T-helper 22 cell (primary cell): ENCODE measurements at regions not wholly inside any gene's neighbourhood (a gene's known extent, or its start where the extent isn't known, plus 50 kb on each side); places are given as distances from the start of the nearest gene placed in this dataset.

ENCODE experiments used
- DNase-seq: peaks from one replicate; pipeline ENCODE4 v3.0.0-alpha.2; 2020; ENCODE audit warnings: low read depth

DNA sequence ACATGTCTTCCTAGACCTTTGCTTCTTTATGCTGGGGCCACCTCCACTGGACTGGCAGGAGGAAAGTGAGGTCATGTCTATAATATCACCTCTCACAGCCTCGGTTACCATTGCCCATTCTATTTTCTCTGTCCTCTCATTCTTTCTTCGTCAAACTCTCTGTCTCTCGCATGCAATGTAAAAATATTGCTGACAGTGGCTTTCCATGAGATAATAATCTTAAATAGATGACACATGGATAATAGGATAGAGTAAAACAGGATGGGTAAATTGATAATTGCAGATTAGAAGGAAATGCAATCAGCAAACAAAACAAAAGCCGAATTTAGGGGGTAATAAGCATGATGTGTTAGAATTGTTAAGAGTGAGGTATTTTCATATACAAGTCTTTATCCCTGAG, 215.7 kb upstream of the PARD3B start:
- no peak for DNase-seq

DNA sequence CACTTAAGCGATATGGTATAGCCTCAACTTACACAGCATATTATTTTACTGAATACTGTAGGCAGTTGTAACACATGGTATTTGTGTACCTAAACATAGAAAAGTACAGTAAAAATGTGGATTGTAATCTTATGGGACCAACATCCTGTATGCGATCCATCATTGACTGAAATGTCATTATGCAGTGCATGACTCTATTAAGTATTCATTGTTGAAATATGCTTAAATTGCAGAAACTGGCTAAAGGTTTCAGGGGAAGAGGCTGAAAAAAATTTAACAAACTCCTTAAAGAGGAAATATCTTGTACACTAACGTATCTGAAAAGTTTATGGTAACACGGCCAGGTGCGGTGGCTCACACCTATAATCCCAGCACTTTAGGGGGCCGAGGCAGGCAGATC, 214.1 kb upstream of the PARD3B start:
- no peak for DNase-seq

DNA sequence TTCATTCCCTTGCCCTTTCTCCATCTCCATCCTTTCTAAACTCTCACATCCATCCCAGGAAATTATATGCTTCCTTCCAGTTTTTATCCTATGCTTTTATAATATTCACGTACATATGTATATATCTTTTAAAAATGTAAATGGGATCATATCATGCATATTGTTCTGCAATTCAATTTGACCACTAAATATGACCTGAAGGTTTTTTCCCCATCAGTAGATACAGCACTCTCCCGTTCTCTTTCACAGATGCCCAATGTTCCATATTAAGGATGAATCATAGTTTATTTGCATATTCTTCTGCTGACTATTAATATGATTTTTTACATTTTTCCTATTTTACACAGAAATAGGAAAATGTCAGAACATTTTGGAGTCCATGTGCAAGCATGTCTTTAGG, 213.3 kb upstream of the PARD3B start:
- DNase-seq: no peak

DNA sequence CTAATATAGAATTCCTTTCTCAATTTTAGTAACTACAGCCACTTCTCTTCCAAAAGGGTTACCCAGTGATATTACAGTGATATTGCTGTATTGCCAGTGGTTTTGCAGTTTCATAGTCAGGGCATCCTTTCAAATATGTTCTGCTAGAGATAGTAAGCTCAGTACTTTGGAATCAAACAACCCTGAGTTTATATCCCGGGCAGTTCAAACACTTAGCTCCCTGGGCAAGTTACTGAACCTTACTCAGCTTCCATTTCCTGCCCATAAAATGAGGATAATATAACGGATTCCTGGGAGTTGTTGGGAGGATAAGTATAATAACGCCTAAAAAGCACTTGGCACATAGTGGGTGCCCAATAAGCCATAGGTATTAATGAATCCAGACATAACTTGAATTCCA, 212.6 kb upstream of the PARD3B start:
- no peak for DNase-seq

DNA sequence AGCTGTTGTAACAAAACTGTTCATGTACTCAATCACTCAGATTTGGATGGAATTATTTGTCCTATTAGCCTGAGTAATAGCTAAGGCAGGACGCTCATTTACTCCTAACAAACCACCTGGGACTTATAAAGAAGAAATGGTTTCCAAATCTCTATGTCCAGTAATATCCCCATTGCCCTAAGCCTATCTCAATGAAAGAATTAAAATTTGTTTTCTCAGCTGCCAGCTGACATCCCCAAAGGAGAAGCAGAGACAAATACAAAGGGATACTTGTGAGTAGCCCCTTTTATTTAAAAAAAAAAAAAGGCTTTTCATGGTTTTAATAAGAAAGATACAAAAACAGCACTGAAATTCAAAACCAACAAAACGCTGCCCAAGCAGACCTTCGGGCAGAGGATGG, 211.4 kb upstream of the PARD3B start:
- DNase-seq: no peak

DNA sequence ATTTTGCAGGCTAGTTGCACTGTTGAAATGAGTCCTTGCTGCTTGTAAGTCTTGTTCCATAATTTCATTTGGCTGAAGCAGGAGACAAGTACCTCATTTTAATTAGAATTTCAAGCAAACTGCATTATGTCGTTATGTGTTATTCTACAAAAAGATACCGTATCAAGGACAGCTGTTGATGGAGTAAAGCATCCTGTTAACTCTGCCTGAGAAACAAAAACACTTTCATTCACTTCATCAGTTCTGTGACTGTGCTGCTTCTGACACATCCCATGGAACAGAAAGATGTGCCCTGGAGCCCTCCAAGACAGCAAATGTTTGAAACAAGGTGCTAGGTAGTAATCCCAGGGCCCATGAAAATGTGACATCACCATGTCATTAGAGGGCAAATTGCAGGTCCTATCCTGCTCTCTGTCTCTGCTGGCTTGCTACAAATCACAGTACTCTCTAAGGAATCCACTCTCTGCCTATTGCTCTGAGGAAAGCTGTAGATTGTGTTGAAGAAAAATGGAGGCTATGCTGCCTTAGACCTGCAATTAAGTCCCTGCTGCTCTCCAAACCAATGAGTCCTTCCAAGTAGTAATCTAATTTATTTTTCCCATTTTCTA, 209.7 kb upstream of the PARD3B start:
- DNase-seq: no peak

DNA sequence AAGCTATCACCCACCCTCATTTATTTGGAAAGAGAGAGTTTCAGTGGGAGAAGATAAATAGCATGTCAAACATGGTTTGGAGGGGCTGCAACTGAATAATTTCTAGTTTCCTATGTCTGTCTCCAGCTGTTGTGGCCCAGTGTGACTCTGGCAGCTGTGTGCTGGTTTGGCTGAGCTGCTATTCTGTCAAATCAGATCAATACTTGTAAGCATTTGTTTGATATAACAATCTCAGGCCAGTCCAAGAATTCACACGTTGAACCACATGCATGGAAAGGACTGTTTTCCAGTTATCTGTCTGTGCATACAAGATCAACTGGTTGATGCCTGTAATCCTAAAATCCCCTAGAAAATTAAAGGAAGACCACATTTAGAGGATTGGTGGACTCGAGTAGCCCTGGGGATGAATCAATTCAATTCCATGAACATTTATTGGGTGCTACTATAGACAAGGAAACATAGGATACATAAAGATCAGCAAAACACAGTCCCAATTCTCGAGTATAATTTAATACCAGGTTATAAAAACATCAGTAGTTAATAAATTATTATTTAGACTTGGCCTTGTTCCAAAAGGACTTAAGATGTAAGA, 209.0 kb upstream of the PARD3B start:
- no peak for DNase-seq

DNA sequence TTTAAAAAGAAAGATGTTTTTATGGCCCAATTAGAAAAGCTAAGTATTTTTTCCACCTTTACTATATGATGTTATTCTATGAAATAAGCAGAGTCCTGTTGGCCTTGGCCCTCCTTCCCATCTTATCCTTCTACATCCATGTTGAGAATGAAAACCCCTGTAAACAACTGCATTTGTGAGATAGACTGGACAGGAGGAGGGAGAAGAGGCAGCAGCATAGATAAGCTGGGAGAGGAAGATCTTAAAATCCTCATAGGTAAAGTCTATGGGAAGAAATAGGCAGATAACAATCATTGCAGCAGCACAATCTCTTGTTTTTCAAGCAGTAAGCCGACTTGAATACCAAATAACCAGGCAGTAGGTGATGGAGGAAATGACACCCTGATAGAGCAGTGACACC, 207.6 kb upstream of the PARD3B start:
- no peak for DNase-seq

DNA sequence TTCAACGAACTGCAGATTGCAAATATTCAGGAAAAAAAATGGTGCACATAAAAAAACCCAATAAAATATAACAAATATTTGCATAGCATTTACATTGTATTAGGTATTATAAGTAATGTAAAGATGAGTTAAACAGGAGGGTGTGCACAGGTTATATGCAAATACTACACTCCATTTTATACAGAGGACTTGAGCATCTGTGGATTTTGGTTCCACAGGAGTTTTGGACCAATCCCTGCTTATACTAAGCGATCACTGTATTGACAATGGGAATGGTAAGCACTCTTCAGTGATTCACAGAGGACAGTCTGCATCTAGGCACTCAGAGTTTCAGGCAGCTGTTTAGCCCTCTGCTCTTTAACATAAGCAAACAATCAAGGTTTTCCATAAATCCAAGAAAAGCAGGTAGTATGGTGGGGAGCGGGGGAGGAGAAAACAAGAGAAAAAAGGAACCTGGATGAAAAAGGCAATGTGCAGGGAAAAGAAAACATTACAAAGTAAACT, 206.0 kb upstream of the PARD3B start:
- no peak for DNase-seq

DNA sequence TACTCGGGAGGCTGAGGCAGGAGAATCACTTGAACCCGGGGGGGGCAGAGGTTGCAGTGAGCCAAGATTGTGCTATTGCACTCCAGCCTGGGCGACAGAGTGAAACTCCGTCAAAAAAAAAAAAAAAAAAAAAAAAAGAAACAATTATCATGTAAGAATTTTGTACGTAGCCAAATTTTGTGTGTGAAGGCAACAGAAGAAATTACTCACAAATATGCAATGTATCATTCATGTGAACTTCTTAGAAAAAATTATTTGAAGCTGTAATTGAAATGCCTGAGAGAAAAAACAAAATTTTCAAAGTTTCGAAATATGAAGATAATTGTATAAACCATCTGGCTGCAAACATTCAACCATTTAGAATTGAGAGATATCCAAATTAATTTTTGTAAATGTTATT, 204.8 kb upstream of the PARD3B start:
- no peak for DNase-seq

DNA sequence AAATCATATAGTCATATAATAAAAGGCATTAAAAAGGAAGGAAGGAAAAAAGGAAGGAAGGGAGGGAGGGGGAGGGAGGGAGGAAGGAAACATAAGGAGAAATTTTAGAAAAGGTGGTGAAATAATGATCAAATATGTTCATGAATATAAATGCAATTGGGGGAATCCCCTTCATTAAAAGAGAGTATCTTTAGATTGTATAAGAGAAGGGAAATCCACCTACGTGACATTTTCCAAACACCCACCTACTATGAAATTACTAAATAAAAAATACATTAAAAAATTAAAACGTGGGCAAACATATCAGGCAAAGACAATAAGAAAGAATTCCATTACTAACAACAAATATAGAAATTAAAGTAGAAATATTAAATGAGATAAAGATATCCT, 203.4 kb upstream of the PARD3B start:
- no peak for DNase-seq

DNA sequence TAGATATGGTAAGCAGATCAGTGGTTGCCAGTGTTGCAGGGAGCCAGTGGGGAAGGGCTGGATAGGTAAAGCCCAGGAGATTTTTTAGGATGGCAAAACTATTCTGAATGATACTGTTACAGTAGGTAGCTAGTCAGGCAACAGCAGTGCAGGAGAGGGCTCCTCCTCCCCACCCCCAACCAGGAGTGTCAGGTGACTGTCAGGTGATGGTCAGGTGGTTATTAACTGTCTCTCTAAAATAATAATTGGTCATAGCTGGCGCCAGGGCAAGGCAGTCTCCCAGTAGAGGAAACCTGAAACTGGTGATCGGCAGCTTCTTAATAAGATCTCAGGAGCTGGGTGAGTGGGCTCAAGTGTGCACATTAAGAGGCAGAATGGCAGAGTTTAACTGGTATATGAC, 201.6 kb upstream of the PARD3B start:
- no peak for DNase-seq

DNA sequence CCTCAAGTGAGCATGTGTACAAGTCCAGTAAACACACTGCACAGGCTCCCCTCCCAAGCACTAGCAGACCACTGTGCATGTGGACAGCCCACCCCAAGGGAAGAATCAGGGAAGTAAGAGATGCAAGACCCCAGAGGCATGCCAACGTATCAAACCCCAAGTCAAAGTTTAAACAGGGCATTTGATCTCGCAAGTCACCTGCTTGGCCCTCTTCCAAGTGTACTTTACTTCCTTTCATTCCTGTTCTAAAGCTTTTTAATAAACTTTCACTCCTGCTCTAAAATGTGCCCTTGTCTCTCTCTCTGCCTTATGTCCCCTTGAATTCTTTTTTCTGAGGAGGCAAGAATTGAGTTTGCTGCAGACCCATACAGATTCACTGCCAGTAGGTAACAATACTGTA, 201.2 kb upstream of the PARD3B start:
- no peak for DNase-seq

DNA sequence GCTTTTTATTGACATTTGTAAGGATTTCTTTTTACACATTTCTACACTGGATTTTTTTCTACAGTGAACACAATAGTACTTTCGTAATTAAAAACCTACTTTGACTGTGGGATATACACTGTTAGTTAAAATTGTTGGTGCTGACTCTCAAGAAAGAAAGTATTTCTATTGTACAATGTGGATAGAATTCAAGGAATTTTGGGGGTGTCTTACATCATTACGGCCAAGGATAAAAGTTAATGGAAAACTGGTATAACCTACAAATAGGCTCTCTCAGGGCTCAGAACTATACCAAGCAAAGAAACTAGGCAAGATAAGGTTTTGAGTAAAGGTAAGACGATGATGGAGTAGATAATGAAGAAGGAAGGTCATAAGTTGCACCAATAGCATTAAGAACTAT, 198.4 kb upstream of the PARD3B start:
- DNase-seq: no peak

DNA sequence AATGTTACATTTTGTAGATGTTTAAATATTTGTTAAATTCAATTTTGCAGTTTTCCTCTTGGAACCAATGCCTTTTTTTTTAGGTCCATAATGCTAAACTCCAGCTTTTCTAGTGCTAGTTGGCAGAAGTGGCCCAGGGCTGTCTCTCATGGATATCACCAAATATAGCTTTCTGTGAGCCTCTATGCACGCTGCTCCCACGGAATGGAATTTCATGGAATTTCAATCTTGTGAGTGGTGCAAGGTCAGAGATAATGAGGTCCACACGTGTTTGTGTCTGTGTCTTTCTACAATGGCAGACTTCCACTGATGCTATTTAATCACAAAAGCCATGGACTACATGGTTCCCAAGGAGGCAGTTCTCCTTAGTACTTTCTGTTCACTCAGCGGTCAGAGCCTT, 191.5 kb upstream of the PARD3B start:
- no peak for DNase-seq

DNA sequence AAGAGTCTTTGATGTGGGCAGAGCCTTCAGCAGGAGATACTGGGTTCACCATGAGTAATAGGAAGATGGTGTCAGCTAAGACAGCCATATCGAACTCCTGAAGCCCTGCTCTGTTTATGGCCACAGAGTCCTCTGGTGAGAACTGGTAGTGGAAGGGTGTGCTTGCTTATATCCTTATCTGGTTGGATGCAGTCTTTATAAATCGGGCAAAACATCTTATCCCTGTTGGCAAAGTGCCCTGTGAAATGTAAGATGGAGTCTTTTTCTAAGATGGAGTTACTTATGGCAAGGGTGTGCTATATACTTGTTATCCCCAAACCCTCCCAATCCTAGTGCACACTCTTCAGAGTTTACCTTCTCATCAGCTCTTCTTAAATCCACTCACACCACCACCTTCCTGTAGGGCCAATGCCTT, 190.8 kb upstream of the PARD3B start:
- DNase-seq: no peak

DNA sequence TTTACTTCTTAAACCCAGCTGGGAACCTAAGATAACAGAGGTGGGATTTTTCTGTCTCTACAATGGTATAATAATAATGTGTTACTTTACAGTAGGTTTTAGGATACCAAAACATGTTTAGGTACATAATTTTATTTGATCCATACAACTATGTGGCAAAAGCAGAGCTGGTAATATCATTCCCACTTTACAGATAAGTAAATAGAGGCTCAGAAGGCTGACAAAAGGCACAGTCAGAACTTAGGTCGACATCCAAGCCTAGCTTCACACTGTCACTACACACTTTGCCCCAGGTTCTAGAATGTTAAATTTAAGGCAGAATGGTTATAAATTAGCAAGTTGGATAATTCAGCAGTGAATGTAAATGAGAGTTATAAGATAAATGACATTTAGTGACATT, 189.6 kb upstream of the PARD3B start:
- no peak for DNase-seq

DNA sequence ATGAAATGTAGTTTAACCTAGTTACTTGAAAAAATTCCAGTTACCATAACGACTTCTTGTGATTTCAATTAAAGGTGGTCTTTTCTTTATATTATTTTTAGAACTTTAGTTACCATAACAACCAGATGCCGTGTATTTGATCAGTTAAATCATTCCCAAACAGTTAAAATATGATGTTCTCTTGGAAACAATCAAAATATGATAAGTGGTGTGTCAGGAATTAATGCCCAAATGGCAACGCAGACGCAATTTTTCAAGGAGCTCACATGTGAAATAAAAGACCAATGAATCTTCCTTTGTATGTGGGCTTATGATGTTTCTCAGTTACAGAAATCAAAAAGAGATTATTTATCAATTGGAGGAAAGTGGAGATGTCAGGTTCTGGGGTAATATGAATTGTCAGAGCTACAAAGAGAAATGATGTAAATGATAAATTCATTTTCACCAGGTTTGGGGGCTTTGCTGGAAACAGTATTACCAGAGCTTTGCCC, 189.1 kb upstream of the PARD3B start:
- no peak for DNase-seq

DNA sequence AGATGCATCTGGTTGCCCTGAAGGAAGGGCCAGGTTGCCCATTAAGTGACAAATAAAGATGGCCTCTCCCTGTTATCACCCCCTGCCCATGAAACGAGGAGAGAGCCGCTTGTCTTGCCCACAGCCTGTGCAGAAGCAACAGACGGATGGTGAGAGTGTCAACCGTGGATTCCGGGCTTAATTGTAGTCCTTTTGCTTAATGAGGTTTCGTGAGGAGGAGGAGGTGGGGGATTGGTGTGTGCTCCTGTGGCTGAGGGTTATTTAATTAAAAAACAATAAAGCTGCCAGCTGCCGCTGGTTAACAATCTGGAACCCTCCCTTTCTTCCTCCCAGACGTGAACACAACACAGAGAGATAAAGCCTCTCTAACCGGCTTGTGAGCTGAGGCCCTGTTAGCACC, 188.0 kb upstream of the PARD3B start:
- no peak for DNase-seq

DNA sequence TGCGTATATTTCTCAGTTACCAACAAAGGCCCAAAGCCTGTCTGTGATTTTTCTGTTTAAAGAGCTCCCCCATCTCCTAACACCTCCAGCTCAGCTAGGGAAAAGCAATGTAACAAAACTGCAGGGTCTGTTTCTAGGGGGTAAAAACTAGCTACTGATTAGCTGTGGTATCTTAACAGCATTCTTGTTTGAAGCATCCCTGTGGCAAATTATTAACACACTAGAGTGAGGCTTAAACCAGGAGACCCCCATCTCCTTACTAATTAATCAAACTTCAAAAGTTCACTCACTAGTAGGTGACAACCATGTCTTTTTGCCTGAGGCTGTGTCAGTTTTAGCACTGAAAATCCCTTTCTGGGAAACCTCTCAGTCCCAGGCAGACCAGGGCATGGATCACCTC, 186.2 kb upstream of the PARD3B start:
- no peak for DNase-seq

DNA sequence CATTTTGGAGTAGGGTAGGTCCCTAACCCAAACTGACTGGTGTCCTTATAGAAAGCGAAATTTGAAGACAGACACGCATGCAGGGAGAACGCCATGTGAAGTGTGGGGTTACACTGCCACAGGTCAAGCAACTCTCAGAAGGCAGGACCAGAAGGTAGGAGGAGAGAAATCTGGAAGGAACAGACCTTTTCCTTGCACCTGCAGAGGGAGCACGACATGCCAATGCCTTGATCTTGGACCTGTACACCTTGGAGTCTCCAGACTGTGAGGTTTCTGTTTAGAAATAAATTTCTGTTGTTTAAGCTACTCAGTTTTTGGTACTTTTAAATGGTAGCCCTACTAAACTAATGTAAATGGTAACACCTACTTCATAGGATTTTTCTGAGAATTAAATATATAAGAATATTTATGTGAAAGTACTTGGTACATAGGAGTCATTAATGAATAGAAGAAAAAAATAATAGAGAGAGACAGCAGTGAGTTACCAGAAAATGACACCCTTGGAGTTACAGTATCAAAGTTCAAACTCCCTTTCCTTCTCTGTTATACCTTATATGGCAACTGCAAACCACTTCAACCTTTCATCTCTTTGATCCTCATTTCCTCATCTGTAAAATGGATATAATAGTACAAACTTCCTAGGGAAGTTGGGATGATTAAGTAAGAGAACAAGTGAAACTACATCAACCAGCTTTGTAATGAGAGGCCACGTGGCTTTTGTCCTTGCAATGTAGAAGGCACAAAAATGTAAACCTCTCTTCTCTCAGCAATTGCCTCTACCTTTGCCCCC, 184.9 kb upstream of the PARD3B start:
- DNase-seq: no peak

DNA sequence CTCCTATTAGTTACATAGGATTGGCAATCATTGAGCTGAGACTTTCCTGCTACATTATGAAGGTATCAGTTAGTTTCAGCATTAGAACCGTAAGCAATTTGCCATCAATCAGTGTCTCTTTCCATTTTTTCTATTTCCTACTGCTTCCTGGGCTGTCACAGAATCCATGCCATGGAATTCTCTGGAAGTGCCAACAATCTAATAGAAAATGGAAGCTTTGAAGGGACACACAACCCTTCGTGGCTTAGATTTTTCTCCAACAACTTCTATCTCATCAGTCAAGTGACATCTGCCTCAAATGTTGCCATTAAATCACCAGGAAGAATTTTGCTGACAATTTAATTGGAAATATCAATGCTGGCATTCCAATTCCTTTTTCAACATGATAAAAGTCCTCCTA, 183.5 kb upstream of the PARD3B start:
- DNase-seq: no peak

DNA sequence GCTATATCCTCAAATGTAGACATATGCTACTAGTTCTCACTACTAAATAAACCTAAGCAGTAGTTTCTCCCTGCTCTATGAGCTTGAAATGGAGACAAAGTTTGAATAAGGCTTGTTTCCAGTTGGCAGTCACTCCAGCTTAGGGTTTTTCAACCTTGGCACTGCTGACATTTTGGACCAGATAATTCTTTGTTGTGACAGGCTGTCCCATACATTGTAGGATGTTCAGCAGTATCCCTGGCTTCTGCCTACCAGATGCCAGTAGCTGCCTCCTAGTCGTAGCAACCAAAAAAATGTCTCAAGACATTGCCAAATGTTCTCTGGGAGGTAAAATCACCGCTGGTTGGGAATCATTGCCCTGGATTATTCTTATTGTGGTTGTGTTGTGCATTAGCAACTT, 182.7 kb upstream of the PARD3B start:
- DNase-seq: no peak
